ENCODE measurements at regions not wholly inside any gene's neighbourhood (a gene's known extent, or its start where the extent isn't known, plus 50 kb on each side); places are given as distances from the start of the nearest gene placed in this dataset.

- no peaks in the 10 kb centered on the region for H3K27me3 ChIP-seq (ENCODE audit: control insufficient read depth, insufficient read depth, low read length)
- DNase-seq (ENCODE audit: low read depth), result no peak
- H3K4me3 ChIP-seq (ENCODE audit: low read depth, low read length), result no peak overlapping the region
- TF ChIP-seq CTCF (IDR thresholded peaks at IDR 0.05; ENCODE audit: insufficient read depth, low read length, poor library complexity, severe bottlenecking), result no peak
- no peaks in the 10 kb centered on the region for H3K36me3 ChIP-seq (ENCODE audit: control insufficient read depth, insufficient read depth, low read length)
Measured at GRCh38 chr2:123073371-123073770, 951.7 kb upstream of the CNTNAP5 start.

GRCh38 chr2:123073956-123074355 is 951.1 kb upstream of the CNTNAP5 start:
- no peak for DNase-seq (ENCODE audit: low read depth)
- no peak for TF ChIP-seq CTCF (IDR thresholded peaks at IDR 0.05; ENCODE audit: insufficient read depth, low read length, poor library complexity, severe bottlenecking)
- no peaks in the 10 kb centered on the region for H3K36me3 ChIP-seq (ENCODE audit: control insufficient read depth, insufficient read depth, low read length)
- no peaks in the 10 kb centered on the region for H3K27me3 ChIP-seq (ENCODE audit: control insufficient read depth, insufficient read depth, low read length)
- no peak overlapping the region for H3K4me3 ChIP-seq (ENCODE audit: low read depth, low read length)

GRCh38 chr2:123077101-123077500 is 948.0 kb upstream of the CNTNAP5 start:
- Histone ChIP-seq H3K36me3 (ENCODE audit: control insufficient read depth, insufficient read depth, low read length) (no peaks in the 10 kb centered on the region), H3K4me3 (ENCODE audit: low read depth, low read length) (no peak overlapping the region), H3K27me3 (ENCODE audit: control insufficient read depth, insufficient read depth, low read length) (no peaks in the 10 kb centered on the region)
- no peak for DNase-seq (ENCODE audit: low read depth)
- TF ChIP-seq CTCF (IDR thresholded peaks at IDR 0.05; ENCODE audit: insufficient read depth, low read length, poor library complexity, severe bottlenecking), result no peak

GRCh38 chr2:123080331-123080730 is 944.8 kb upstream of the CNTNAP5 start:
- Histone ChIP-seq H3K4me3 (ENCODE audit: low read depth, low read length) (no peak overlapping the region), H3K36me3 (ENCODE audit: control insufficient read depth, insufficient read depth, low read length) (no peaks in the 10 kb centered on the region), H3K27me3 (ENCODE audit: control insufficient read depth, insufficient read depth, low read length) (no peaks in the 10 kb centered on the region)
- no peak for TF ChIP-seq CTCF (IDR thresholded peaks at IDR 0.05; ENCODE audit: insufficient read depth, low read length, poor library complexity, severe bottlenecking)
- DNase-seq (ENCODE audit: low read depth), result no peak

GRCh38 chr2:123085484-123085883 is 939.6 kb upstream of the CNTNAP5 start:
- TF ChIP-seq CTCF (IDR thresholded peaks at IDR 0.05; ENCODE audit: insufficient read depth, low read length, poor library complexity, severe bottlenecking), result no peak
- Histone ChIP-seq H3K4me3 (ENCODE audit: low read depth, low read length) (no peak overlapping the region), H3K27me3 (ENCODE audit: control insufficient read depth, insufficient read depth, low read length) (no peaks in the 10 kb centered on the region), H3K36me3 (ENCODE audit: control insufficient read depth, insufficient read depth, low read length) (no peaks in the 10 kb centered on the region)
- no peak for DNase-seq (ENCODE audit: low read depth)

- TF ChIP-seq CTCF (IDR thresholded peaks at IDR 0.05; ENCODE audit: insufficient read depth, low read length, poor library complexity, severe bottlenecking), result no peak
- H3K27me3 ChIP-seq (ENCODE audit: control insufficient read depth, insufficient read depth, low read length), result no peaks in the 10 kb centered on the region
- no peak for DNase-seq (ENCODE audit: low read depth)
- no peak overlapping the region for H3K4me3 ChIP-seq (ENCODE audit: low read depth, low read length)
- no peaks in the 10 kb centered on the region for H3K36me3 ChIP-seq (ENCODE audit: control insufficient read depth, insufficient read depth, low read length)
Measured at GRCh38 chr2:123086613-123087385, 938.3 kb upstream of the CNTNAP5 start.
